ENCODE measurements at regions not wholly inside any gene's neighbourhood (a gene's known extent, or its start where the extent isn't known, plus 50 kb on each side); places are given as distances from the start of the nearest gene placed in this dataset.

DNA sequence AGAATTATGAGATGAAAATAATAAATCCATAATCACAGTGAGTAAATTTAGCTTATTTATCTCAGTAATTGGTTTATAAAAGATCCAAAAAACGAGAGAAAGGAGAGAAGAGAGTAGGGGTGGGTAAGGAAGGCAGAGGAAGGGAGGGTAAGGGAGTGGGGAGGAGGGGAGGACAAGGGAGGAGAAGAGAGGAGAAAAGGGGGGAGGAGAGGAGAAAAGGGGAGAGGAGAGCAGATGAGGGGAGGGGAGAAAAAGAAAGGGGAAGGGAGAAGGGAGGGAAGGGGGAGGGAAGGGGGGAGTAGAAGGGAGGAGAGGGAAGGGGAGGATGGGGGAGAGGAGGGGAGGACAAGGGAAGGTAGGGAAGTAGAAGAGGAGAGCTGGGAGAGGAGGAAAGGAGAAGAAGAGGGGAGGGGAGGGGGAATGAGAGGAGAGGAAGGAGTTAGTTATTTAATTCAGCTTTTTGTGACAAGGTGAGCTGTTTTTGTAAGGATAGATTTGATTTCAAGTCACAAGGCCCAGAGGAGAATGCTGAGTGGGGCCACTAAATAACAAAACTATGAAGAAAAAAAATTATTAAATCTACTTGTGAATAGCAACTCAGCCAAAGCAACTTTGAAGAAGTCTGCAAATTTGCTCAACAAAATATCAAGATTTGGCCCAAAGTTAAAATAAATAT, 454.3 kb downstream of the ARAP2 start:
- no peak overlapping the region for H4K91ac ChIP-seq (replicated peaks; ENCODE audit: insufficient read length, low read length)
- no peaks in the 10 kb centered on the region for H3K27me3 ChIP-seq (replicated peaks in 1 of 4; ENCODE audit: control insufficient read depth in 3 of 4, extremely low read depth in 1 of 4, insufficient read depth in 3 of 4, low read length in 3 of 4)
- H3K27ac ChIP-seq (ENCODE audit: low read depth, low read length) = no peak overlapping the region
- H4K8ac ChIP-seq (ENCODE audit: extremely low read depth, insufficient read depth, low read length) = no peak overlapping the region
- H4K20me1 ChIP-seq (replicated peaks in 1 of 2; ENCODE audit: control insufficient read depth in 1 of 2, insufficient read depth in 2 of 2, low read length in 2 of 2) = no peaks in the 10 kb centered on the region
- H3K56ac ChIP-seq (replicated peaks; ENCODE audit: insufficient read length, low read depth, low read length) = no peak overlapping the region
- H3K14ac ChIP-seq (ENCODE audit: insufficient read length) = no peak overlapping the region
- 84% methylated on average over 1 of the region's 1 CpG; no CpG with 5 or more reads in 1 of the 2 experiments for WGBS, 2 experiments (ENCODE audit: extremely low coverage in 1 of 2, insufficient coverage in 1 of 2, insufficient read length in 1 of 2, insufficient replicate concordance in 2 of 2, low coverage in 1 of 2, low lambda C conversion rate in 2 of 2, missing lambda C conversion rate in 1 of 2)
- H2BK15ac ChIP-seq (ENCODE audit: low read length) = no peak overlapping the region
- no peak overlapping the region for H3K9ac ChIP-seq (replicated peaks in 1 of 4; ENCODE audit: extremely low read depth in 1 of 4, low read depth in 3 of 4, low read length in 3 of 4)
- no peak overlapping the region for H2BK12ac ChIP-seq (ENCODE audit: low read depth, low read length)
- no peaks in the 10 kb centered on the region for H3K79me2 ChIP-seq (ENCODE audit: control insufficient read depth in 1 of 2, insufficient read depth in 2 of 2, low read length in 2 of 2)
- no peaks in the 10 kb centered on the region for H3K4me1 ChIP-seq (replicated peaks in 1 of 4; ENCODE audit: control insufficient read depth in 3 of 4, insufficient read depth in 4 of 4, low read length in 3 of 4)
- H3K4ac ChIP-seq (replicated peaks; ENCODE audit: insufficient read length, low read depth, low read length) = no peak overlapping the region
- H3K4me2 ChIP-seq (ENCODE audit: insufficient read depth in 1 of 2, low read depth in 2 of 2, low read length in 2 of 2) = no peak overlapping the region
- H4K5ac ChIP-seq (ENCODE audit: insufficient read length, low read depth, low read length) = no peak overlapping the region
- no peaks in the 10 kb centered on the region for H3K9me3 ChIP-seq (ENCODE audit: insufficient read depth in 2 of 2, low read depth in 1 of 2, low read length in 1 of 2)
- ChIA-PET POLR2A (ENCODE audit: partially characterized antibody) (no interaction called here), CTCF (ENCODE audit: partially characterized antibody) (interaction anchor here (0.7 kb wide), 1 partner anchor 981 kb away, joined by 4 read pairs; no protein-coding TSS in a partner anchor)
- no peak overlapping the region for H2AK5ac ChIP-seq (ENCODE audit: low read depth, low read length)
- H2BK5ac ChIP-seq (ENCODE audit: low read depth, low read length) = no peak overlapping the region
- no peak overlapping the region for H2BK120ac ChIP-seq (replicated peaks; ENCODE audit: low read depth, low read length)
- no peak overlapping the region for H3K23ac ChIP-seq (ENCODE audit: insufficient read length)
- H3K18ac ChIP-seq (ENCODE audit: extremely low read depth, low read length) = no peak overlapping the region
- H3K4me3 ChIP-seq (ENCODE audit: extremely low read depth in 1 of 4, insufficient read depth in 2 of 4, low read depth in 3 of 4, low read length in 4 of 4) = no peak overlapping the region
- no peaks in the 10 kb centered on the region for H3K23me2 ChIP-seq (ENCODE audit: low read depth, low read length)
- H3K36me3 ChIP-seq (ENCODE audit: control insufficient read depth in 2 of 4, insufficient read depth in 4 of 4, low read length in 3 of 4) = no peaks in the 10 kb centered on the region
- no peak for DNase-seq (ENCODE audit: low read depth in 1 of 2, low spot score in 2 of 2)
- no peaks in the 10 kb centered on the region for H3K79me1 ChIP-seq (ENCODE audit: low read depth, low read length)
- FAIRE-seq = no peak
- no peak overlapping the region for H2BK20ac ChIP-seq (ENCODE audit: low read length)
- H2AFZ ChIP-seq (ENCODE audit: low read length) = no peak overlapping the region
- TF ChIP-seq BACH1 (IDR thresholded peaks at IDR 0.05; ENCODE audit: low read length) = no peak
- TF ChIP-seq CBX8 (IDR thresholded peaks at IDR 0.05; ENCODE audit: borderline replicate concordance, low read depth, low read length) = no peak
- TF ChIP-seq POLR2A (IDR thresholded peaks at IDR 0.05; ENCODE audit: control extremely low read depth in 1 of 2, low read depth in 2 of 2, low read length in 2 of 2) = no peak
- no peak for TF ChIP-seq RFX5 (IDR thresholded peaks at IDR 0.05; ENCODE audit: borderline replicate concordance, low read depth, low read length)
- TF ChIP-seq ZNF274 (IDR thresholded peaks at IDR 0.05; ENCODE audit: borderline replicate concordance, extremely low read depth, low read length) = no peak
